ENCODE measurements at regions not wholly inside any gene's neighbourhood (a gene's known extent, or its start where the extent isn't known, plus 50 kb on each side); places are given as distances from the start of the nearest gene placed in this dataset.

- TF ChIP-seq USF1 (CRISPR knock-in tag; IDR thresholded peaks at IDR 0.05): no peak
- no peak for TF ChIP-seq HMGXB4 (CRISPR knock-in tag; IDR thresholded peaks at IDR 0.05)
- no peak for TF ChIP-seq ZNF512 (CRISPR knock-in tag; IDR thresholded peaks at IDR 0.05; ENCODE audit: borderline replicate concordance)
- TF ChIP-seq ZNF317 (CRISPR knock-in tag; IDR thresholded peaks at IDR 0.05; ENCODE audit: borderline replicate concordance, low read depth): no peak
- no peak for TF ChIP-seq RELA (CRISPR knock-in tag; IDR thresholded peaks at IDR 0.05; ENCODE audit: borderline replicate concordance)
- TF ChIP-seq TCF7 (CRISPR knock-in tag; IDR thresholded peaks at IDR 0.05; ENCODE audit: low read depth): no peak
- no peak for TF ChIP-seq ZSCAN18 (CRISPR knock-in tag; IDR thresholded peaks at IDR 0.05)
- TF ChIP-seq GTF2I (CRISPR knock-in tag; conservative IDR thresholded peaks at IDR 0.05): no peak
- no peak for TF ChIP-seq JAZF1 (CRISPR knock-in tag; IDR thresholded peaks at IDR 0.05)
Measured at GRCh38 chr5:6180231-6180872, 198.0 kb downstream of the MED10 start (continued).

GRCh38 chr5:6178846-6179532 is 199.4 kb downstream of the MED10 start:
- no peak for ATAC-seq
- H3K4me3 Mint-ChIP-seq: no peak overlapping the region

More at GRCh38 chr5:6178846-6179532, 199.4 kb downstream of the MED10 start:
- H3K36me3 Mint-ChIP-seq: no peaks in the 10 kb centered on the region
- peaks cover 5% of the 10 kb centered on the region for H3K27me3 Mint-ChIP-seq (ENCODE audit: low read depth)
- H3K4me1 Mint-ChIP-seq: peaks cover 9% of the 10 kb centered on the region
- no peak for DNase-seq (ENCODE audit: low spot score)
- H3K9me3 Mint-ChIP-seq: peaks cover 10% of the 10 kb centered on the region
- ChIA-PET POLR2A (no interaction called here), CTCF (interaction anchor here (0.6 to 0.8 kb wide), 2 partner anchors 12 to 524 kb away, joined by 3 to 4 read pairs; no protein-coding TSS in a partner anchor)
- TF ChIP-seq ZNF532 (CRISPR knock-in tag; IDR thresholded peaks at IDR 0.05; ENCODE audit: borderline replicate concordance): no peak
- TF ChIP-seq PREB (CRISPR knock-in tag; IDR thresholded peaks at IDR 0.05; ENCODE audit: borderline replicate concordance): no peak
- TF ChIP-seq NFYB (CRISPR knock-in tag; conservative IDR thresholded peaks at IDR 0.05; ENCODE audit: low read depth): no peak
- no peak for TF ChIP-seq AR (CRISPR knock-in tag; IDR thresholded peaks at IDR 0.05)
- TF ChIP-seq NR2C2 (CRISPR knock-in tag; IDR thresholded peaks at IDR 0.05): no peak
- TF ChIP-seq MYBL2 (CRISPR knock-in tag; IDR thresholded peaks at IDR 0.05): no peak
- no peak for TF ChIP-seq ZNF396 (CRISPR knock-in tag; IDR thresholded peaks at IDR 0.05; ENCODE audit: borderline replicate concordance)
- no peak for TF ChIP-seq ATF6 (CRISPR knock-in tag; IDR thresholded peaks at IDR 0.05)
- no peak for TF ChIP-seq GRHL2 (CRISPR knock-in tag; IDR thresholded peaks at IDR 0.05; ENCODE audit: insufficient replicate concordance, severe bottlenecking)
- H3K27ac Mint-ChIP-seq: no peak overlapping the region
